H1 (cell line): ENCODE measurements at regions not wholly inside any gene's neighbourhood (a gene's known extent, or its start where the extent isn't known, plus 50 kb on each side); places are given as distances from the start of the nearest gene placed in this dataset.

Source experiments
- GABPA ChIP-seq: IDR thresholded peaks from 2 replicates; pipeline ENCODE4 v1.6.1; 2011; ENCODE audit warnings: mild to moderate bottlenecking, low read length, moderate library complexity, borderline replicate concordance; ENCODE audit not compliant: insufficient read depth
- KDM4A ChIP-seq: IDR thresholded peaks from one replicate; pipeline ENCODE4 v1.7.1; 2012; ENCODE audit warnings: low read depth, mild to moderate bottlenecking, moderate library complexity, low read length, inconsistent platforms; ENCODE audit not compliant: severe bottlenecking
- SIN3A ChIP-seq, 2 experiments: IDR thresholded peaks in 1 of 2; conservative IDR thresholded peaks in 1 of 2; 2 replicates each; pipeline ENCODE4 v1.6.1; 2011 to 2012; ENCODE audit warnings: low read length in 2 of 2, improper control_type of control experiment in 1 of 2, low read depth in 1 of 2, mild to moderate bottlenecking in 1 of 2

GRCh38 chr18:27449104-27449503, 264.0 kb upstream of the CHST9 start (continued):
- TF ChIP-seq GABPA (no peak), SIN3A (conservative IDR thresholded peaks at IDR 0.05 in 1 of 2, IDR thresholded peaks at IDR 0.05 in 1 of 2; ENCODE audit: low read depth in 1 of 2, low read length in 2 of 2) (no peak), KDM4A (no peak)
